SU-DHL-6 (cell line): ENCODE measurements at regions not wholly inside any gene's neighbourhood (a gene's known extent, or its start where the extent isn't known, plus 50 kb on each side); places are given as distances from the start of the nearest gene placed in this dataset.

Source experiments
- H2AFZ ChIP-seq: fragments of 200-600 bp; sonication (generic); 2 replicates; pipeline ENCODE4 v1.6.1; 2014; ENCODE audit warnings: low read depth, mild to moderate bottlenecking, moderate library complexity, mixed read lengths, antibody characterized with exemption, low read length; ENCODE audit not compliant: severe bottlenecking
- H3F3A ChIP-seq: fragments of 200-600 bp; shearing (Covaris generic); 2 replicates; pipeline ENCODE4 v1.6.0; 2016; ENCODE audit warnings: antibody characterized with exemption, mild to moderate bottlenecking; ENCODE audit not compliant: insufficient read depth
- H3K27ac ChIP-seq: fragments of 200-600 bp; sonication (generic); 2 replicates; pipeline ENCODE4 v1.5.1; 2016; ENCODE audit warnings: low read depth, mild to moderate bottlenecking, low read length, moderate library complexity, mixed read lengths
- H3K27me3 ChIP-seq: fragments of 200-600 bp; sonication (generic), shearing (Covaris generic); 2 replicates; pipeline ENCODE4 v1.6.0; 2014; ENCODE audit warnings: mild to moderate bottlenecking, low read length
- H3K36me3 ChIP-seq: fragments of 200-600 bp; sonication (generic); 2 replicates; pipeline ENCODE4 v1.6.1; 2014; ENCODE audit warnings: mild to moderate bottlenecking, low read length, mixed read lengths
- H3K4me2 ChIP-seq: fragments of 300-600, 200-600 bp; shearing (Covaris generic), sonication (generic); 2 replicates; pipeline ENCODE4 v1.6.0; 2014; ENCODE audit warnings: low read length, low read depth, mild to moderate bottlenecking; ENCODE audit not compliant: poor library complexity, severe bottlenecking
- H3K4me3 ChIP-seq: fragments of 200-600 bp; sonication (generic); 2 replicates; pipeline ENCODE4 v1.5.1; 2014; ENCODE audit warnings: antibody characterized with exemption, low read length, mild to moderate bottlenecking, mixed read lengths; ENCODE audit not compliant: insufficient read depth, poor library complexity, severe bottlenecking
- H3K79me2 ChIP-seq: fragments of 200-600 bp; sonication (generic); 2 replicates; pipeline ENCODE4 v1.6.1; 2014; ENCODE audit warnings: mild to moderate bottlenecking, low read length, moderate library complexity; ENCODE audit not compliant: insufficient read depth
- H3K9ac ChIP-seq: fragments of 200-600 bp; sonication (generic); 2 replicates; pipeline ENCODE4 v1.7.0; 2014; ENCODE audit warnings: mild to moderate bottlenecking, low read length
- H3K9me2 ChIP-seq: fragments of 200-600 bp; sonication (generic); replicated peaks from 2 replicates; pipeline ENCODE4 v1.6.1; 2014; ENCODE audit warnings: low read length; ENCODE audit not compliant: insufficient read depth
- H3K9me3 ChIP-seq: fragments of 200-600 bp; sonication (generic); 2 replicates; pipeline ENCODE4 v1.6.1; 2014; ENCODE audit warnings: low read length, mixed read lengths; ENCODE audit not compliant: insufficient read depth
- H4K20me1 ChIP-seq: fragments of 200-600 bp; sonication (generic); 2 replicates; pipeline ENCODE4 v1.6.1; 2014; ENCODE audit warnings: low read depth, mild to moderate bottlenecking, antibody characterized with exemption, low read length, moderate library complexity, mixed read lengths
- CTCF ChIP-seq: fragments of 200-600 bp; sonication (generic); IDR thresholded peaks from one replicate; pipeline ENCODE4 v1.5.1; 2017; ENCODE audit warnings: antibody characterized with exemption, mild to moderate bottlenecking, low read length, moderate library complexity; ENCODE audit not compliant: insufficient read depth, poor library complexity, severe bottlenecking
- EZH2phosphoT487 ChIP-seq: fragments of 200-600 bp; sonication (generic), shearing (Covaris generic); conservative IDR thresholded peaks from 2 replicates; pipeline ENCODE4 v1.6.1; 2018; ENCODE audit warnings: mild to moderate bottlenecking, antibody characterized with exemption, low read length, moderate library complexity, mixed read lengths

GRCh38 chr2:146370826-146371225, 1474.0 kb upstream of the ACVR2A start:
- Histone ChIP-seq H4K20me1 (no peaks in the 10 kb centered on the region), H3K27me3 (no peaks in the 10 kb centered on the region), H3K4me3 (no peak overlapping the region), H2AFZ (no peak overlapping the region), H3K79me2 (no peaks in the 10 kb centered on the region), H3K4me2 (no peak overlapping the region), H3K9me3 (no peaks in the 10 kb centered on the region), H3K9ac (no peak overlapping the region), H3K9me2 (no peaks in the 10 kb centered on the region), H3K27ac (no peak overlapping the region), H3K36me3 (no peaks in the 10 kb centered on the region), H3F3A (no peaks in the 10 kb centered on the region)
- TF ChIP-seq EZH2phosphoT487 (no peak), CTCF (no peak)

- no peaks in the 10 kb centered on the region for H3K79me2 ChIP-seq
- H3K4me2 ChIP-seq: no peak overlapping the region
- no peaks in the 10 kb centered on the region for H3F3A ChIP-seq
- no peaks in the 10 kb centered on the region for H3K36me3 ChIP-seq
- no peaks in the 10 kb centered on the region for H3K9me2 ChIP-seq
- no peak overlapping the region for H3K27ac ChIP-seq
- H3K27me3 ChIP-seq: no peaks in the 10 kb centered on the region
- H4K20me1 ChIP-seq: no peaks in the 10 kb centered on the region
- H3K9ac ChIP-seq: no peak overlapping the region
- no peak for TF ChIP-seq EZH2phosphoT487
- TF ChIP-seq CTCF: no peak
- H3K9me3 ChIP-seq: no peaks in the 10 kb centered on the region
- H3K4me3 ChIP-seq: no peak overlapping the region
- no peak overlapping the region for H2AFZ ChIP-seq
Observed at GRCh38 chr2:146366276-146366675, 1478.6 kb upstream of the ACVR2A start.

- no peaks in the 10 kb centered on the region for H3K79me2 ChIP-seq
- H3K9me3 ChIP-seq: no peaks in the 10 kb centered on the region
- no peak overlapping the region for H3K4me3 ChIP-seq
- TF ChIP-seq CTCF: no peak
- no peak for TF ChIP-seq EZH2phosphoT487
- H2AFZ ChIP-seq: no peak overlapping the region
- no peaks in the 10 kb centered on the region for H3K27me3 ChIP-seq
- no peaks in the 10 kb centered on the region for H3F3A ChIP-seq
- no peaks in the 10 kb centered on the region for H4K20me1 ChIP-seq
- H3K27ac ChIP-seq: no peak overlapping the region
- no peak overlapping the region for H3K4me2 ChIP-seq
- no peaks in the 10 kb centered on the region for H3K36me3 ChIP-seq
- no peaks in the 10 kb centered on the region for H3K9me2 ChIP-seq
- no peak overlapping the region for H3K9ac ChIP-seq
Observed at GRCh38 chr2:146365041-146365440, 1479.8 kb upstream of the ACVR2A start.

DNA sequence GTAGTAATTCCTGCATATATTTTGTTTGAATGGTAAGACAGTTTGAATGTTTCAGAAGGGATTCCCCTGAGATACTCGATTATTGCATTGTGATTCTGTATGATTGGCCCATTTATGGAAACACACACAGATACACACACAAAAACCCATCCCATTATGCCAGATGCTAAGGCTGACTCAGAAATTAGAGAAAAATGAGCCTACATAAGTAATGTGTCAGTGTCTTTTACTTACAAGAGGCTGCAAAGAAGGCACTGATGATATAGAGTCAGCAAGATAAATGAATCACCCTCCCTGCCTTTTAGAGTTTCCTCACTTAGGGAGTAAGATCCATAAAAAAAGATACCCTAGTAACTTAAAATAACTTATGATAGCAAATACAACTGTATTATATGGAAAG, 1481.1 kb upstream of the ACVR2A start:
- Histone ChIP-seq H3F3A (no peaks in the 10 kb centered on the region), H2AFZ (no peak overlapping the region), H4K20me1 (no peaks in the 10 kb centered on the region), H3K9ac (no peak overlapping the region), H3K9me3 (no peaks in the 10 kb centered on the region), H3K36me3 (no peaks in the 10 kb centered on the region), H3K4me3 (no peak overlapping the region), H3K4me2 (no peak overlapping the region), H3K27me3 (no peaks in the 10 kb centered on the region), H3K9me2 (no peaks in the 10 kb centered on the region), H3K27ac (no peak overlapping the region), H3K79me2 (no peaks in the 10 kb centered on the region)
- TF ChIP-seq EZH2phosphoT487 (no peak), CTCF (no peak)
